Colonic mucosa (tissue), 4 donors: ENCODE measurements at regions not wholly inside any gene's neighbourhood (a gene's known extent, or its start where the extent isn't known, plus 50 kb on each side); places are given as distances from the start of the nearest gene placed in this dataset.

Experiments
- DNase-seq: peaks from one replicate; pipeline ENCODE4 v3.0.0-alpha.2; 2020
- H3K27ac ChIP-seq: fragments of 200-600 bp; one replicate; pipeline ENCODE4 v1.8.0; 2021
- H3K27me3 ChIP-seq: fragments of 200-600 bp; one replicate; pipeline ENCODE4 v1.8.0; 2021
- H3K36me3 ChIP-seq: fragments of 200-600 bp; one replicate; pipeline ENCODE4 v1.8.0; 2021
- H3K4me1 ChIP-seq: fragments of 200-600 bp; one replicate; pipeline ENCODE4 v1.8.0; 2021; ENCODE audit warnings: mild to moderate bottlenecking
- H3K4me3 ChIP-seq: fragments of 200-600 bp; one replicate; pipeline ENCODE4 v1.8.0; 2021
- H3K9ac ChIP-seq, 2 donors: one replicate each; pipeline ENCODE4 v1.7.0; 2013; ENCODE audit warnings: control low read depth in 2 of 2, low read depth in 2 of 2, low read length in 2 of 2
- H3K9me3 ChIP-seq: fragments of 200-600 bp; one replicate; pipeline ENCODE4 v1.8.0; 2021
- intact Hi-C: fragments of 100-400 bp; cut with DNase I; formaldehyde crosslinking; loops from one replicate; pipeline ENCODE4 v1.14.1; 2022
- TF ChIP-seq, protein P1 (sequence below): fragments of 200-600 bp; IDR thresholded peaks from one replicate; pipeline ENCODE4 v1.8.0; 2022; ENCODE audit warnings: antibody characterized with exemption, mild to moderate bottlenecking
- donor health status: healthy.
- donor health status: DM: no; HTN: no; CAD: no.
- donor health status: DM: no; HTN: no; CAD: no.

GRCh38 chr5:72622170-72622760 is 115.1 kb upstream of the ZNF366 start:
- intact Hi-C loops, result no loop called here
- Histone ChIP-seq H3K9me3 (no peaks in the 10 kb centered on the region), H3K4me3 (no peak overlapping the region), H3K27ac (no peak overlapping the region), H3K36me3 (no peaks in the 10 kb centered on the region), H3K27me3 (no peaks in the 10 kb centered on the region), H3K9ac (no peak overlapping the region), H3K4me1 (no peaks in the 10 kb centered on the region)
- TF ChIP-seq, protein P1, sequence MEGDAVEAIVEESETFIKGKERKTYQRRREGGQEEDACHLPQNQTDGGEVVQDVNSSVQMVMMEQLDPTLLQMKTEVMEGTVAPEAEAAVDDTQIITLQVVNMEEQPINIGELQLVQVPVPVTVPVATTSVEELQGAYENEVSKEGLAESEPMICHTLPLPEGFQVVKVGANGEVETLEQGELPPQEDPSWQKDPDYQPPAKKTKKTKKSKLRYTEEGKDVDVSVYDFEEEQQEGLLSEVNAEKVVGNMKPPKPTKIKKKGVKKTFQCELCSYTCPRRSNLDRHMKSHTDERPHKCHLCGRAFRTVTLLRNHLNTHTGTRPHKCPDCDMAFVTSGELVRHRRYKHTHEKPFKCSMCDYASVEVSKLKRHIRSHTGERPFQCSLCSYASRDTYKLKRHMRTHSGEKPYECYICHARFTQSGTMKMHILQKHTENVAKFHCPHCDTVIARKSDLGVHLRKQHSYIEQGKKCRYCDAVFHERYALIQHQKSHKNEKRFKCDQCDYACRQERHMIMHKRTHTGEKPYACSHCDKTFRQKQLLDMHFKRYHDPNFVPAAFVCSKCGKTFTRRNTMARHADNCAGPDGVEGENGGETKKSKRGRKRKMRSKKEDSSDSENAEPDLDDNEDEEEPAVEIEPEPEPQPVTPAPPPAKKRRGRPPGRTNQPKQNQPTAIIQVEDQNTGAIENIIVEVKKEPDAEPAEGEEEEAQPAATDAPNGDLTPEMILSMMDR, result no peak
- no peak for DNase-seq

DNA sequence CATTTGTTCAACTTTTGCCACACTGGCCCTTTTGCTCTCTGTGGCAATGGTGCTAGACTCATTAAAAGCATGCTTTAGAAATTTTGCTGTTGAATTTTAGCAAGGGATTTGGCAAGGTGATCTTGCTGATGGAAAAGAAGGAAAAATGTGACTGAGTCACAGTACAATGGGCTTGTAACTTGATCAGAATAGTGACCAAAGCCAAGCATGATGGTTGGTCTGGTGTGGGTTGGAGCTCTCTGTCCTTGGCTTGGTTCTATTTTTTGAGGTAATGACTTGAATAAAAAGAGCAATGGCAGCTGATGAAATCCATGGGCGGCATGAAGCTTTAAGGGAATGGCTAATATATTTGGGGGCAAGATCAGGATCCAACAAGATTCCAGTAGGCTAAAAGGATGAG is 114.4 kb upstream of the ZNF366 start:
- TF ChIP-seq, protein P1, result no peak
- intact Hi-C loops, result no loop called here
- Histone ChIP-seq H3K9me3 (no peaks in the 10 kb centered on the region), H3K9ac (no peak overlapping the region), H3K36me3 (no peaks in the 10 kb centered on the region), H3K4me1 (no peaks in the 10 kb centered on the region), H3K27me3 (no peaks in the 10 kb centered on the region), H3K4me3 (no peak overlapping the region), H3K27ac (no peak overlapping the region)
- no peak for DNase-seq

GRCh38 chr5:72619677-72620076 is 112.5 kb upstream of the ZNF366 start:
- TF ChIP-seq, protein P1, result no peak
- no peak for DNase-seq
- Histone ChIP-seq H3K27me3 (no peaks in the 10 kb centered on the region), H3K36me3 (no peaks in the 10 kb centered on the region), H3K9me3 (no peaks in the 10 kb centered on the region), H3K4me1 (no peaks in the 10 kb centered on the region), H3K27ac (no peak overlapping the region), H3K9ac (no peak overlapping the region), H3K4me3 (no peak overlapping the region)
- intact Hi-C loops, result no loop called here

GRCh38 chr5:72619251-72619650 is 112.0 kb upstream of the ZNF366 start:
- intact Hi-C loops, result no loop called here

DNA sequence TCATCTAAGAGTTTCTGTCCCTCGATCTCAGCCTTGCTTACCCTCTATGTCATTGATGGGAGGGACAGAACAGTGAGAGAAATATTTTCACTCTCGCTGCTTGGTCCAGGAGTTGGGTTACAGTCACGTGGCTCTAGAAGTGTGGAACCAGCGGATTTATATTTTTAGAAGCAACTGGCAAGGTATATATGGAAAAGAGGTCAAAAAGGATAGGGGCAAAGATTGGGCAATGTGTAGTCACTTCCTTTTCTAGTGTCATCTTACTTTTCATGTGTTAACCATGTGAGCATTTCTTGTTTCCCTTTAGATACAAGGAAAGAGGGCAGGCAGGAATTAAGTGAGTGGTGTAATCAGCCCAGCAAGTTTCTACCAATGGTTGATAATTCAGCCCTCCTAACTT is 111.5 kb upstream of the ZNF366 start:
- no peaks in the 10 kb centered on the region for H3K9me3 ChIP-seq
- H3K36me3 ChIP-seq, result no peaks in the 10 kb centered on the region
- TF ChIP-seq, protein P1, result no peak
- no peak for DNase-seq
- intact Hi-C loops, result no loop called here
- no peak overlapping the region for H3K27ac ChIP-seq
- H3K4me3 ChIP-seq, result no peak overlapping the region
- H3K9ac ChIP-seq, result no peak overlapping the region
- no peaks in the 10 kb centered on the region for H3K27me3 ChIP-seq
- no peaks in the 10 kb centered on the region for H3K4me1 ChIP-seq

More at GRCh38 chr5:72619251-72619650, 112.0 kb upstream of the ZNF366 start:
- no peaks in the 10 kb centered on the region for H3K9me3 ChIP-seq
- H3K9ac ChIP-seq, result no peak overlapping the region
- no peak overlapping the region for H3K27ac ChIP-seq
- TF ChIP-seq, protein P1, result no peak
- no peak overlapping the region for H3K4me3 ChIP-seq
- H3K4me1 ChIP-seq, result no peaks in the 10 kb centered on the region
- H3K36me3 ChIP-seq, result no peaks in the 10 kb centered on the region
- H3K27me3 ChIP-seq, result no peaks in the 10 kb centered on the region
- DNase-seq, result no peak
